AG09319 (cell line): ENCODE measurements at regions not wholly inside any gene's neighbourhood (a gene's known extent, or its start where the extent isn't known, plus 50 kb on each side); places are given as distances from the start of the nearest gene placed in this dataset.
"Not testable (repeated sequence)": the region's sequence is repeated elsewhere in the genome, so short reads cannot be mapped to it uniquely, and the experiment has no call there.

ENCODE experiments used
- DNase-seq: peaks from one replicate; pipeline ENCODE4 v3.0.0-alpha.2; 2010; ENCODE audit warnings: low read depth; ENCODE audit errors: extremely low read depth
- CTCF ChIP-seq: IDR thresholded peaks from 2 replicates; pipeline ENCODE4 v1.5.1; 2011; ENCODE audit warnings: low read depth, mild to moderate bottlenecking, inconsistent platforms, low read length, moderate library complexity

- no peak for TF ChIP-seq CTCF
- DNase-seq: no peak
Measured at GRCh38 chr20:5401277-5401875, 84.6 kb upstream of the PROKR2 start.

GRCh38 chr20:5400164-5400762, 83.5 kb upstream of the PROKR2 start:
- DNase-seq: no peak
- TF ChIP-seq CTCF: no peak

- no peak for TF ChIP-seq CTCF
- DNase-seq: no peak
Measured at GRCh38 chr20:5397393-5397792, 80.6 kb upstream of the PROKR2 start.

GRCh38 chr20:5395932-5396727, 79.4 kb upstream of the PROKR2 start:
- TF ChIP-seq CTCF: no peak
- DNase-seq: no peak

GRCh38 chr20:5393218-5393870, 76.6 kb upstream of the PROKR2 start:
- TF ChIP-seq CTCF: no peak
- no peak for DNase-seq

GRCh38 chr20:5390720-5391119, 74.0 kb upstream of the PROKR2 start:
- no peak for TF ChIP-seq CTCF
- no peak for DNase-seq

GRCh38 chr20:5386846-5387245, 70.1 kb upstream of the PROKR2 start:
- DNase-seq: not testable (repeated sequence)

GRCh38 chr20:5381527-5381926, 64.8 kb upstream of the PROKR2 start:
- DNase-seq: not testable (repeated sequence)
